Activated CD8-positive, alpha-beta memory T cell treated with anti-CD3 and anti-CD28 coated beads, Interleukin-2, amount 50 U/mL, for 24 hours (primary cell): ENCODE measurements at regions not wholly inside any gene's neighbourhood (a gene's known extent, or its start where the extent isn't known, plus 50 kb on each side); places are given as distances from the start of the nearest gene placed in this dataset.

Source experiments
- DNase-seq: peaks from one replicate; pipeline ENCODE4 v3.0.0-alpha.2; 2020; ENCODE audit errors: extremely low read depth

DNA sequence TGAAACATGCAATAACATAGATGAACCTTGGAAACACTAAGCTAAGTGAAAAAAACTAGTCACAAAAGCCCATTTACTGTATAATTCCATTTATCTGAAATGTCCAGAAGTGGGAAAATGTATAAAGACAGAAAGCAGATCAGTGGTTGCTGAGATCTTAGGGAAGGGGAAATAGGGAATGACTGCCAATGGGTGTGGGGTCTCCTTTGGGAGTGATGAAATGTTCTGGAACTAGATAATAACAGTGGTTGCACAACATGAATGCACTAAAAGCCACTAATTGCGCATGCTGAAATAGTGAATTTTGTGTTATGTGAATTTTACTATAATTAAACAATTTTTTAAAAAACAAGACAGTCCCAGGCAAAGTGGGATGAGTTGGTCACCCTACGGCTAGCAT is 472.8 kb downstream of the CCDC171 start:
- no peak for DNase-seq

DNA sequence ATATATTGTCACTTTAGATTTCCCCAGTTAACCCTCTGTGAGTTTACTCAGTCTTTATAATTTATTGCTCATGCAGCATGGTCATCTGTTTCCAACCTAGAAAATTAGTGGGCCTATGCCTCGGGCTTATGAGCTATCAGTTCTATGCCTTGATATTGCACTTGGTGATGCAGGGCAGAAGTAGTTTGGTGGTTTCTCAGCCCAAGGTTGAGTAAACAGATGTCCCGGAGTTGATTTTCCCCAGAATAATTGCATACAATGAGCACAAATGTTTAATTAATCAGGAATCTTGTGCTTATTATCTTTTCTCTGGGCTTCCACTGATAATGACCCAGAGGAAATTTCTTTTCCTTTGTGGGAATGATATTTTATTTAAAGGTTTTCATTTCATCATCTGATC is 474.0 kb downstream of the CCDC171 start:
- no peak for DNase-seq

DNA sequence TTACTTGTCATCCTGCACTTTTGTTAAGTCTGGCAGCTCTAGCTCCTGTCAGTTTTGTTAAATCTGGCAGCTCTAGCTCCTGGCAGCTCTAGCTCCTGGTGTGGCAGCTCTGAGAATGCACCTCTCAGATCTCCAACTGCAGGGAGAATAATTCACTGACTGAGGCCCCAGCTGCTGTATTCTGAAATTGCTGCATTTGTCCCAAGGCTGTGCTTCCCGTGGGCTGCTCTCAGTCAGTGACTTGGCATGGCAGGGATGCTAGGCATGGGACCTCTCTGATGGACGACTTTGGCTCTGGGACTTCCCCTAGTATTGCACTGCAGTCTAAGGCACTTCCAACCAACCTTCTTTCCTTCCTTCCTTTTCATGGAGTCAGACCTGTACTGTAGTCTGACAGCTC is 475.7 kb downstream of the CCDC171 start:
- no peak for DNase-seq

DNA sequence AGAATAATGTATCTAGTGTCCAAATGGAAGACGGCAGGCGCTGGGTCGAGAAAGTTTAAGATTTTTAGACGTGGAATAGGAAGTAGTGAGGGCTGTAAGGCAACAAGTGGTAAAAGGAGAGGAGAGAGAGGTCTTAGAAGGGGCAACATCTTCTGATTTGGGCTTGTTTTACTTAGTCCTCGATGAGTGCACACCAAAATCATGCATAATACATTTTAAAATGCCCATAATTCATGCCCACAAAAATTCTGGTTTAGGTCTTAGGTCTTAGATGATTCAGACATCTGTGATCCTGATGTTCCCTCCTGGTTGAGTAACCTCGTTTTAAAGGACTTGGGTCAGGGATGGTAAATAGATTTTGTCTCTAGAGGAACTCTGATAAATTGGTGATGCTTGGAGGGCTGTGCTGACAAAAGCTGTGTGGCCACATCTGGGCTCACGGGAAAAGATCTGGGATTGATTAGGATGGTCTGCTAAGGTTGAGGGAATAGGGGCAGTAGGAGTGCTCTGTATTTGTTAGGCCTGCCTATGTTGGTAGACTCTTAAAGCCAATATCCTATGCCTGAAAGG is 476.3 kb downstream of the CCDC171 start:
- no peak for DNase-seq

DNA sequence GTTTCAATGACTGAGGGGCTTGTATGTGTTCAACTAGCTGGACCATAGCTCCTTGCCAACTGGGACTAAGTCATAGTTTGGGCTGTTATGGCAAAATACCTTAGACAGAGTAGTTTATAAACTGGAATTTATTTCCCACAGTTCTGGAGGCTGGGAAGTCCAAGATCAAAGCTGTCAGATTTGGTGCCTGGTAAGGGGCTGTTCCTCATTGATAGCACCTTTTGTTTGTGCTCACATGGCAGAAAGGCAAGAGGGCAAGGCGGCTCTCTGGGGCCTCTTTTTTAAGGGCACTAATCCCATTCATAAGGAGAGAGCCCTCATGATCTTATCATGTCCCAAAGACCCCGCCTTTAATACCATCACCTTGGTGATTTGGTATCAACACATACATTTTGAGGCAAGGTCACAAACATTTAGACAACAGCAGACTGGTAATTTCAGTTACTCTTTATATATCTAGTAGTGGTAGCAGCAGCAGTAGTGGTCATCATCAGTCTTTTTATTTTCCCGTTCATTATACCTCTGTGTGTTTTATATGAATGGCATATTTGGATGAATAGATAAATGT is 477.0 kb downstream of the CCDC171 start:
- no peak for DNase-seq

DNA sequence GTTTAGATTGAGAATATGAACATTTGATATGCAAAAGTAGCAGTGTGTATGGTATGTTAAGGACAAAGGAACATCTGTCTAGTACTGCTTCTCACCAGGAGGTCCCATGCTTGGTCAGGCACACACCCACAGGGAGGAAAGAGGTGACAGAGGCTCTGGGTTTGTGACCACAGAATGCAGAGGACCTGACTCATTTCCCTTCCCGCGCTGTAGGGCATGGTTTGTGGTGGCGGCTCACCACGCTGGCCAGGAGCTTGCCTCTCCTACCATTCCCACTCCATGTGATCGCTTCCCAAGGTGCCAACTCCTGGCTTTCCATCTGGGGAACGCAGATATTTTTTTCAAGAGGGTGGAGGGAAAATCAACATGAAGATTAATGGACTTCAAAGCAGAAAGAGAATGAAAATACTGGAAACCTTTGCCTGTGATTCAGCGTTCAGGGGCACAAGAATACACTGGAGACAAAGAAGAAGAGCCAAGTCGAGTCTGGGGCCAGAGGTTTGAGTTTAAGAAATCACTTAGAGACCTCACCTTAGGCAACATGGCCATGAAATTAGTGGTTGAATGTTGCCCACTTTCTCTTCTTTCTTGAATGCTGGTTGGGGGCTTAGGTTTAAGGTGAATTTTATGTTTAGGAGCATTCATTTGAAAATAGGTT is 477.8 kb downstream of the CCDC171 start:
- DNase-seq: peak; percentile 8

DNA sequence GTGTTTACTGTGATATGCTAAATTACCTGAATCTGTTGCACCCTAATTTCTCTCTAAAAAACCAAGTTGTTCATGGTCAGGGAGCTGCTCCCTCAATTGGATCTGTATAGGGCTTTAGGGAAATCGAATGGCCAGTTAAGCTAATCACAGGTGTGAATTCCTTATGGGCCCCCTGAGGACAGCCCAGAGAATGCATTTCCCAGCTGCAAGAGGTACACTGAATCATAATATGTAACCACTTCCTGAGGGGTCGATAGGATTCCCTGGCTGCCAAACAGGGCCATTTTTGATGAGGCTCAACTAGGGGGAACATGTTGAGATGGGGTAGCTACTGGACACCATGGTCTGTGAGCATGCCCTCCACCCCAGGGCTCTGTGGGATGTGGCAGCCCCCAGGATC is 478.6 kb downstream of the CCDC171 start:
- no peak for DNase-seq

DNA sequence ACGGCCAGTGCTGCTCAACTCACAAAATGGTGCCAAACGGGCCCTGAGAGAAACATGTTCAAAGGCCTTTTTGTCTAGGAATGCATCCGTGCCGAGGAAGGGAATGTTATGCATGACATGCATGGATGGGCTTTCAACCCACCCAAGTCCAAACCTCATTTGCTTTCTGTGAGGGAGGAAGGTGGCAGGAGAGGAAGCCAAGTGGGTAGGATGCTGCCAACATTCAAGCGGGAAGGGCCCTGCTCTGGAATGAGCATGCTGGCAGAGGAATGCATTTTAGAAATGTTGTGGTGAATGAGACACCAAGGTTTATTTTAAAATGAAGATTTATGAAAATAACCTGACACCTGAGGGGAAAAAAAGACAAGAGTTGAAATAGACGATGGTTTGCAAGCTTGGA is 479.1 kb downstream of the CCDC171 start:
- no peak for DNase-seq

DNA sequence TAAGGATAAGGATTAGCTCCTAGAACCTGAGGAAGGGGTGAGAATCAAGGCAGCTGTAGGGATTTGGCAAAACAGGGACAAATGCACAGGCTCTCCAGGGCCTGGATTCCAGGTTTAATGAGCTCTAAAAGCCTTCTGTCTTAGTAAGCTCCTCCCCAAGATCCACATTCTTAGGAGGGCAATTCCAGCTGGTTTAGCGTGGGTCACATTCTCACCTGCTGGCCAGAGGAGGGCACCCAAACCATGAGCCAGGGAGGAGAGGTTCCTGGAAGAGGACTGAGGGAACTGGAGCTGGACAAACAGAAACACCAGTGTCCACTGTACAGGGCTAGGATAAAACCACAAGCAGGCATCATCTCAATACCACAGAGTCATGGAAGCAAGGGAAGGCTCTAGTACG is 480.0 kb downstream of the CCDC171 start:
- DNase-seq: no peak

DNA sequence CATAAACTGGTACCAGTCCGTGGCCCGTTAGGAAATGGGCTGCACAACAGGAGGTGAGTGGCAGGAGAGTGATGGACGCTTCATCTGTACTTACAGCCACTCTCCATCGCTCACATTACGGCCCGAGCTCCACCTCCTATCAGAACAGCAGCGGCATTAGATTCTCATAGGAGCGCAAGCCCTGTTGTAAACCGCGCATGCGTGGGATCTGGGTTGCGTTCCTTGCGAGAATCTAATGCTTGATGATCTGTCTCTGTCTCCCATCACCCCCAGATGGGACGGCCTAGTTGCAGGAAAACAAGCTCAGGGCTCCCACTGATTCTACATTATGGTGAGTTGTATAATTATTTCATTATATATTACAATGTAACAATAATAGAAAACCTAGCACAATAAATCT is 480.4 kb downstream of the CCDC171 start:
- no peak for DNase-seq

DNA sequence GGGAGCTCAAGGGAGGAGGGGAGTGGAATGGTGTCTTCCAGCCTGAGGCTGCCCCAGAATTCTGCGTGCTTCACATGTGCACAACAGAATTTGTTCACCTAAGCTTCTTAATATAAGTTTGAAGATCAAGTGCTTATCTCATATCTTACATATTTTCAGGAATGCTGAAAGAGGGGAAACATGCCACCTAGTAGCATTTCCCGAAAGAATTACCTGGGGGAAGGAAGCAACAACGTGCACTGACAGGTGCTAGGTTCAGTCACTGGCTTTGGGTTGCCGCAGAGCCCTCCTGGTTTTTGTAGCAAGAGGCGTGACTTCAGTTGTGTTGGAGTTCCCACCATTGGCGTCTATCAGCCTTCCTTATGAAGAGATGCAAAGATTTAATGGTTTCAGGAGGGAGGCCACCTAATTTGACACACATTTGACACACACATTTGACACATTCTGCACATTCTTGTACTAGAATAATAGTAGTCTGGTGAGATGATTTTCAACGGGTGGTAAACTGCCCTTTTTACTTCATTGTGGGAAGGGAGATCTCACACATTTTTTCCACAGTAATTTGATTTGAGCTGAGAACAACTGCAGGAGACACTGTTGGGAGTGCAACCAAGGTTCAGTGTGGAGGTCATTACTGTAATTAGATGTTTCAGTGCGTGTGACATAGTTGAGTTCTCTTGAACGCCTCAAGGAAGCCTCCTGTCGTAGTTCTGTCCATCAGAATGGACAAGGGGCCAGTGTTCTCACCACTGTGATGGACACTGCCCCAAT is 481.3 kb downstream of the CCDC171 start:
- DNase-seq: no peak

DNA sequence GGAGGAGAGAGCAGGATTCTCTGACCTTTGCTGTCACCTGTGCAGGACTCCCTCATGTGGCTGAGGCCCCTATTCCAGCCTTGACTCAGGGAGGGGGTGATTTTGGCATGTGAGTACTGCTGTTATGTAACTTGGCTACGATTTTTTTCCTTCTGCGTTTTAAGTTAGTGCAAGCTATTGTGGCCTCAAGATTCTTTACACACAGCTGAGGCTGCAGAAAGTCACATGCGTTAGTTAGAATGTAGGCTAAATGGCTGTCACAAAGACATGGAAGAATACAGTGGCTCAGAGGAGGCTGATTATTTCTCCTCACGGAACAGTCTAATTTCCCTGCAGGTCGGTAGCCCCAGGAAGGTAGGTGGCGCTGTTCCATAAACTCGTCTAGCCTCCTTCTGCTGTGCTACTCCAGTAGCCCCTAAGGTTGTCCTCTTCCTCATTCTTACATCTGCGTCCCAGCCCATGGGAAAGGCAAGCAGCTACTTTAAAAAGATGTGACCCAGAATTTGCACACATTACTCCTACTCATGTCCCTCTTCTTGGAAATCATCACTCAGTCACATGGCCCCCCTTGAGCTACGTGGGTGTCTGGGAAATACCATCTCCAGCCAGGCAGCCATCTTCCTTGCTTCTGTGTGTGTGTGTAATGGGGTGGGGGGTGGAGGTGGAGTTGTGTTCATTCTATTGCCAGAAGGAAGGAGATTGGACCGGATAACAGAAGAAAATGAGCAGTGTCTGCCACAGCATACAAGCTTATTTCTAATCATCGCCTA is 486.6 kb downstream of the CCDC171 start:
- DNase-seq: no peak

DNA sequence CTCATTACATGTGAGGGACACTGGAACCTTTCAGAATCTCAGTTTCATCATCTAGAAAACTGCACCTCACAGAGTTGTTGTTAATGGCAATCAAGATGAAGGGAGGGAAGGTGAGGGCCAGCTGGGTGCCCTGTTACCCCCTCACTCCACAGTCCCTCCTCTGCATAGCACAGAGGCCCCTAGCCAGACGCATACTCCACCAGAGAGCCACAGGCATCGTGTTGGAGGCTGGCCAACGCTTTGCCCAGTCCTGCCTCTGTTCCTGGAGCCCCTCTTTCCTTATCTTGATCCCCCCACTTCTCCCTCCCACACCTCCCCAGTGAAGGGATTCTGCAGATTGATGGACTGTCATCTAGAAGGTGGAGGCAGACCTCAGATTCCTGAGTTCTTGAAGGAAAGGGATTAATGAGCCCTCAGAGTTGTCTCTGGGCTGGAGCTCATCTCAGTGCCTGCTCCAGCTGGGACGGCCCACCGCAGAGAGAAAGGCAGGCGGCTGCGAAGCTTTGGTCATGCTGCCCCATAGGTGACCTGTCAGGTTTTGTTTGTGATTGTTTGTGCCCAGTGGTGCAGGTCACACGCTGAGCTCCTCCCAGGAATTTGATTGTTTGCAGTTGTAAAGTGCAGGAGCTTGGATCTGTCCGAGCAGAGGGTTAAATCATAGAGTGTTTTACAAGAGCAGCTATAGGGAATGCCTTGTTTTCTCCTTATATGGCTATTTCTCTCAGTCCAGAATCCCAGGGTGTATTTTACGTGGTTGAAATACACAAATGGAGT is 487.3 kb downstream of the CCDC171 start:
- DNase-seq: no peak

DNA sequence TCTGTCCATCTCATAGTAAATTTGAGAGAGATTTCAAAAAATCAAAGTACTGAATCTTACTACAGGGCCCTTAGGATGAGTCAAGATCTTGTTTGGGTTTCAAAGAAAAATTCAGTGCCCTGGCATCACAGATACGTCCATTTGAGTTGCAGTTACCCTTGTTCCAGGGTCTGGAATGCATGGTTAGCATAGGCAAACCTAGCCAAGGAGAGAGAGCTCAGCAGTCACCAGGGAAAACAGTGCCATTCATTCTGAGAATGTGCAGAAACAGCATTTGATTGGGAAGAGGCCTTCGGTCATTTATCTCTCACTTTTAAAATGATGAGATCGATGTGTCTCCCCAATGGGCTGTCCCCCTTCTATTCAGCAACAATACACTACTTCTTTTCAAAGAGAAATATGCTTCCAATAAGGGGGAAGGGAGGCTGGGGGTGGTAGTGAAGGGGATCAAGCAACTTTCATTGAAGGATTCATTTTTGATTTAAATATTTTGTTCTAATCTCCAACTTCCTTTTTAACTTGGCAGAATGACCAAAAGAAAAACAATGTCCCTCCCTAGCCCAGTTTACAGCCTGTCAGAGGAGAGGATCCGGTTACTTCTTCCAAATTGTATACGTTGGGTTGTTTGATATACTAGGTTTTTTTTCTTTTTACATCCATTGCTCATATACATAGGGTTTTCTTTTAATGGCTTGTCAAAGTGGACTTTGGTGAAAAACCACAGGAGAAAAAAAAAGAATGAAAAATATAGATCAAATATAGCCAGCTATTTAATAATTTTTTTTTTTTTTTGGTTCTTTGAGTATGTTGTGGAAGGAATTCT is 491.1 kb downstream of the CCDC171 start:
- DNase-seq: no peak

DNA sequence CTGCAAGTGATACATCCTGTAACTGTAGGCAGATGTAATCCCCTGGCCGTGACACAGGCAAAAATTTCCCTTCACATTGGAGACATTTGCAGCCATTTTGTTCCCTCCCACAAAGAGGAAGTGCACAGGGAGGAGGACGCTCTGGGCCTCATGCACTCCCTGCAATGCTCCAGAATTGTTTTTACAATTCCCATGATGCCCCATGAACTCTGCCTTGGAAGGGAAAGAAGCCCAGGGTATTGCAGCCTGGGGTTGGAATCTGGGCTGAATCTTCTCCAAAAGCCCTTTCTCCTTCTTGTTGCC is 491.7 kb downstream of the CCDC171 start:
- DNase-seq: no peak

DNA sequence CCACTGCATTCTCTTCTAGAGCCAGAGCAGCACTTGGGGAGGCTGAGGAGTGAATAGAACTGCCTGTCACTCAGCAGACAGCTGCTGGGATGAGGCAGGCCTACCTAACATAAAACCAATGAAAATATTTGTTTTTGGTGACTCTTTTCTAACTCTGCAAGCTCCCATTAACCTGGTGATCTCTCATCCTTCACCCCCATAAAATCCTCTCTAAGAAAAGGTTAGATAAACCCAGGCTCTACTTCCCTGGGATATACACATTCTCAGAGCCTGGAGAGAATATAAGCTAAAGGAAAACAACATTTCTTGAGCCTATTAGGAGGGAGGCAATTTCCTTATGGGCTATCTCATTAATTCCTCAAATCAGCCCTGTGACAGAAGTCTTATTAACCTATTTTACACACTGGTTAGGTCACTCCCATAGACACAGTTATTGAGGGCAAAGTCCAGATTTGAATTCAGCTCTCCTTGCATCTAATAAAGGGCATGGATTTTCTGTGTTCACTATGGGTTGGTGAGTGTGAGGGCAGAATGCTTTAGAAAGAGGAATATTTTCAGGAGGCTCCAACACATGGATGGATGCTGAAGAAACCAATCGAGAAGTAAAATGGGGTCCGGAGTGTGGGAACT is 492.9 kb downstream of the CCDC171 start:
- DNase-seq: no peak

DNA sequence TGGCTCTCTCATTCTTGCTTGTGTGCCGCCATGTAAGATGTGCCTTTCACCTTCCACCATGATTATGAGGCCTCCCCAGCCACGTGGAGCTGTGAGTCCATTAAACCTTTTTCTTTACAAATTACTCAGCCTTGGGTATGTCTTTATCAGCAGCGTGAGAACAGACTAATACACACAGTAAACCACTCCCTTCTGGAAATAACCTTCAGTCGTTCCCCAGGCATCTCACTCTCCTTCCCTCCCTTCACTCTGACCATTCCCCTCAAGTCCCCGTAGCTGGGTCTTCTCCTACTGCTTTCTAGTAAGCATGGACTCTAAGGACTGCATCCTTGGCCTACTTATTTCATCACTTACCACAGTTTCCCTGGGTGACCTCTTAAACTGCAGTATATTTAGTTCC is 493.9 kb downstream of the CCDC171 start:
- no peak for DNase-seq

DNA sequence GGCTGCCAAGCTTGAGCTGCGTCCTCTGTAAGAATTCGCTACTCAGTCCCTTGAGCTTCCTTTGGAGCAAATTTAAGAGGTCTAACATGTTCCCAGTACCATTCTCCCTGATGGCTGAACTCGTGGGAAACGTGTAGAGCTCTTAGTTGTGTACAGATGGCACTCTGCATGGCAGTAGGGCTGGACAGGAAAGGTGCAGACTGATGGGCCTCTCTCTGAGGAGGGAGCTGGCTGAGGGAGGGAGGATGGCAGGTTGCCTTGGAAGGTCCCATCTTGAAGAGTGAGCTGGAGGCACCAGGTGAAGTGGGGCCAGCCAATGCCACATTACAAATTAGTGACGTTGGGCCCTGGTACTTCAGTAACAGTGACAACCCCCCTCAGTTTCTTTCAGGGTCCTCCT is 495.3 kb downstream of the CCDC171 start:
- no peak for DNase-seq

DNA sequence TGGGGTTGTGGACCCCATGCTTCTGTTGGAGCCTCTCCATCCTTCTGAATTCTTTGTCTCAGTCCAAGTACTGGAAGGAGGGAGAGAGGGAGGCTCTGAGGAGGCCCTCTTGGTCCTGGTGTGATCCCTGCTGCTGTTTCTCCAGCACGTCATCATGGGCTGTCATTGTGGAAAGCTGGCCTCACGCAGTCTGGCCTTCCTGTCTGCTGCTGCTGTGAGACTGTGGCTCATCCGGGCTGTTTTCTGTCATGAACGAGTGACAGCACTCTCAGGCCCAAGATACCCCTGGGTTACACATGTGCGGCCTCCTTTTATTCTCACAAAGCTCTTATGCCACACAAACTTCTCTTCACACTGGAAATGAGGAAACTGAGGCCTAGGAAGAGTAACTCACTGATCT is 499.3 kb downstream of the CCDC171 start:
- no peak for DNase-seq
